ENCODE measurements at regions not wholly inside any gene's neighbourhood (a gene's known extent, or its start where the extent isn't known, plus 50 kb on each side); places are given as distances from the start of the nearest gene placed in this dataset.
A peak's percentile ranks its signal among the peaks of the same experiment; 100 is the strongest.

GRCh38 chr11:29530961-29531360 lies 485.9 kb downstream of the KCNA4 start:
- DNase-seq: no peak
- Histone ChIP-seq H3K4me1 (no peaks in the 10 kb centered on the region), H3K9me3 (peaks cover 0 to 13% of the 10 kb centered on the region in 2 donors), H3K36me3 (no peaks in the 10 kb centered on the region), H3K27me3 (no peaks in the 10 kb centered on the region), H3K4me3 (no peak overlapping the region), H3K27ac (no peak overlapping the region)
- TF ChIP-seq, protein P1, sequence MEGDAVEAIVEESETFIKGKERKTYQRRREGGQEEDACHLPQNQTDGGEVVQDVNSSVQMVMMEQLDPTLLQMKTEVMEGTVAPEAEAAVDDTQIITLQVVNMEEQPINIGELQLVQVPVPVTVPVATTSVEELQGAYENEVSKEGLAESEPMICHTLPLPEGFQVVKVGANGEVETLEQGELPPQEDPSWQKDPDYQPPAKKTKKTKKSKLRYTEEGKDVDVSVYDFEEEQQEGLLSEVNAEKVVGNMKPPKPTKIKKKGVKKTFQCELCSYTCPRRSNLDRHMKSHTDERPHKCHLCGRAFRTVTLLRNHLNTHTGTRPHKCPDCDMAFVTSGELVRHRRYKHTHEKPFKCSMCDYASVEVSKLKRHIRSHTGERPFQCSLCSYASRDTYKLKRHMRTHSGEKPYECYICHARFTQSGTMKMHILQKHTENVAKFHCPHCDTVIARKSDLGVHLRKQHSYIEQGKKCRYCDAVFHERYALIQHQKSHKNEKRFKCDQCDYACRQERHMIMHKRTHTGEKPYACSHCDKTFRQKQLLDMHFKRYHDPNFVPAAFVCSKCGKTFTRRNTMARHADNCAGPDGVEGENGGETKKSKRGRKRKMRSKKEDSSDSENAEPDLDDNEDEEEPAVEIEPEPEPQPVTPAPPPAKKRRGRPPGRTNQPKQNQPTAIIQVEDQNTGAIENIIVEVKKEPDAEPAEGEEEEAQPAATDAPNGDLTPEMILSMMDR (IDR thresholded peaks at IDR 0.05): no peak
- intact Hi-C loops (cut with DNase I): no loop called here
- ATAC-seq: no peak

DNA sequence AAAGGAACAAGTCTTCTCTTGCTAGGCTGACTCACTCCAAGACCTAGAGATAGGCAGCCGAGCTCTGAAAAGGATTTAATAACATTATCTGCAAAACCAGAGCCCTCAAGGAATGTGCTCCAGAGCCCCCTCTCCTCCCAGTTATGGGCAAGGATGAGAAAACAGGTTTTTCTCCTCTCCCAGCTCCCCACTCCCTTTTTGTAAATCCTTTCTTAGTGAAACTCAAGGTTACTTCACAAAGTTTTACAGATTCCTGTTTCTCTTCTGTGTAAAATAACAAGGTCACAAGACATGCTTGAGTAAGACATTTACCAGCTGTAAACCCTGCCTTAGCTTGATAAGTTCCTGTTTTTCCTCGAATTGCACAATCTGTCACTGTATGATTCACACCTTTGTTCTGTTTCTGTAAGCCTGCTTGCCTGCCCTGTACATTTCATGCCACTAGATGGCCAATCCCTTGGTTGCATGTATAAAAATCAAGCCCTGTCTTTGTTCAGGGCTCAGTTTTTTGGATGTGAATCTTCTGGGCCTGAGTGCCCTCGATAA lies 489.4 kb downstream of the KCNA4 start:
- Histone ChIP-seq H3K36me3 (no peaks in the 10 kb centered on the region), H3K9me3 (peaks cover 0 to 25% of the 10 kb centered on the region in 2 donors), H3K27ac (peak overlapping the region in 1 of 2 donors; percentile 76), H3K4me3 (no peak overlapping the region), H3K27me3 (no peaks in the 10 kb centered on the region), H3K4me1 (no peaks in the 10 kb centered on the region)
- TF ChIP-seq, protein P1 (IDR thresholded peaks at IDR 0.05): peak in 1 of 2 donors; percentile 61
- ATAC-seq (peak; percentile 95), DNase-seq (peak in 1 of 4 donors; percentile 13)
- intact Hi-C loops (cut with DNase I): no loop called here

DNA sequence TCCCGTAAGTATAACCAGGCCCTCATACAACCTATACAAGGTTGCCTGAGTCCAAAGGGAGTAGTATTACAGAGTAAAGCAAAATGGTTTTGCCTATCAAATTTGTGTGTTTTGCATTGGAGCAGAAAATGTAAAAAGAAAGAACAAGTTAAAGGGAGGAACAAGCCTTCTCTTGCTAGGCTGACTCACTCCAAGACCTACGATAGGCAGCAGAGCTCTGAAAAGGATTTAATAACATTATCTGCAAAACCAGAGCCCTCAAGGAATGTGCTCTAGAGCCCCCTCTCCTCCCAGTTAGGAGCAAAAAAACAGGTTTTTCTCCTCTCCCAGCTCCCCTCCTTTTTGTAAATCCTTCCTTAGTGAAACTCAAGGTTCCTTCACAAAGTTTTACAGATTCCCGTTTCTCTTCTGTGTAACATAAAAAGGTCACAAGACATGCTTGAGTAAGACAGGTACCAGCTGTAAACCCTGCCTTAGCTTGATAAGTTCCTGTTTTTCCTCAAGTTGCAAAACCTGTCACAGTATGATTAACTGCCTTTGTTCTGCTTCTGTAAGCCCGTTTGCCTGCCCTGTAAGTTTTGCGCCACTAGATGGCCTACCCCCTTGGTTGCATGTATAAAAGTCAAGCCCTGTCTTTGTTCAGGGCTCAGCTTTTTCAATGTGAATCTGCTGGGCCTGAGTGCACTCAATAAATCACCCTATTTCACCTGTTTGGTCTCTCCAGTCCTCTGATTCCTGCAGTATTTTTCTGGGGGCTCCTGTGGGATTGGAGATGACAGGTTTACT lies 498.2 kb downstream of the KCNA4 start:
- TF ChIP-seq, protein P1 (IDR thresholded peaks at IDR 0.05): peak in 1 of 2 donors; percentile 39
- Histone ChIP-seq H3K27ac (peak overlapping the region in 1 of 2 donors; percentile 56), H3K4me3 (no peak overlapping the region), H3K9me3 (peaks cover 0 to 20% of the 10 kb centered on the region in 2 donors), H3K36me3 (no peaks in the 10 kb centered on the region), H3K27me3 (no peaks in the 10 kb centered on the region), H3K4me1 (no peaks in the 10 kb centered on the region)
- ATAC-seq (peak; percentile 25), DNase-seq (no peak)
- intact Hi-C loops (cut with DNase I): no loop called here

DNA sequence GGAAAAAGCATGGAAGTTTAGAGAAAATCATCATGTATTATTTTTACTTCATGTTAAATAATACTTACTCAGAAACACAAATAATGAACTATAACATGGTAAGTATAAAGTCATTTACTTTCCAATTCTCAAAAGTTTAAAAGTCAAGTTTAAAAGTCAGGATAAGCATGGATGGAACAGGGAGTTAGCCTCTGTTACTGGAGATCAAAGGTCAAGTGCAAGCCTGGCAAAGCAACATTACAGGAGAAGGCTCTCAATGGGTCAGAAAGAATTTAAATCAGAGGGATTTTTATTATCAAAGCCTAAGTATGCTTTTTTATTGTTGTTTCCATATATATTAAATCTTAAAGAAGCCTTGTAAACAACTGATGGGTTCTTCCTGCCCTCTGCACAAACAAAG lies 505.4 kb downstream of the KCNA4 start:
- DNase-seq (no peak), ATAC-seq (no peak)
- no peaks in the 10 kb centered on the region for H3K9me3 ChIP-seq
- no peaks in the 10 kb centered on the region for H3K36me3 ChIP-seq
- H3K27ac ChIP-seq: no peak overlapping the region
- intact Hi-C loops (cut with DNase I): no loop called here
- no peak overlapping the region for H3K4me3 ChIP-seq
- H3K4me1 ChIP-seq: no peaks in the 10 kb centered on the region
- H3K27me3 ChIP-seq: no peaks in the 10 kb centered on the region
- TF ChIP-seq, protein P1 (IDR thresholded peaks at IDR 0.05): no peak

DNA sequence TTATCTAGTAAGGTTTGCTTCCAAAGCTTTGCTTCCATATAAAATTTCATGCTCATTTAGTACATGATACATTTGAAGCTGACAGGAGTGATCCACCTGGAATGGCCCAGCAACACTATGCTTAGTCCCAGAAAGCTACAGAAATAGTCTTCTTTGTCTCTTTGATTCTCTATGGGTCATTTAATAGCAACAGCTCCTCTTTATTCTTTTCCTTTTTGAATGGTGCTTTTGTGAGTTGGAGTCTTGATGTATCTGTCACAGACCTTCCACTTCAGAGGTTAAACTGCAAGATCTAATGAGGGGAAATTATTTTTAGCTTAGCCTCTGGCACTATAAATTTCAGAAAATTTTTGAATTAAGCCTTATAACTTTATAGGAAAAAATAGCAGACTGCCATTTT lies 509.5 kb downstream of the KCNA4 start:
- no peaks in the 10 kb centered on the region for H3K9me3 ChIP-seq
- H3K27me3 ChIP-seq: no peaks in the 10 kb centered on the region
- intact Hi-C loops (cut with DNase I): no loop called here
- no peaks in the 10 kb centered on the region for H3K4me1 ChIP-seq
- DNase-seq: no peak
- no peak overlapping the region for H3K4me3 ChIP-seq
- no peak for ATAC-seq
- no peaks in the 10 kb centered on the region for H3K36me3 ChIP-seq
- TF ChIP-seq, protein P1 (IDR thresholded peaks at IDR 0.05): no peak
- H3K27ac ChIP-seq: no peak overlapping the region

Measured in left lung (tissue), 4 donors.